ENCODE measurements at regions not wholly inside any gene's neighbourhood (a gene's known extent, or its start where the extent isn't known, plus 50 kb on each side); places are given as distances from the start of the nearest gene placed in this dataset.

DNA sequence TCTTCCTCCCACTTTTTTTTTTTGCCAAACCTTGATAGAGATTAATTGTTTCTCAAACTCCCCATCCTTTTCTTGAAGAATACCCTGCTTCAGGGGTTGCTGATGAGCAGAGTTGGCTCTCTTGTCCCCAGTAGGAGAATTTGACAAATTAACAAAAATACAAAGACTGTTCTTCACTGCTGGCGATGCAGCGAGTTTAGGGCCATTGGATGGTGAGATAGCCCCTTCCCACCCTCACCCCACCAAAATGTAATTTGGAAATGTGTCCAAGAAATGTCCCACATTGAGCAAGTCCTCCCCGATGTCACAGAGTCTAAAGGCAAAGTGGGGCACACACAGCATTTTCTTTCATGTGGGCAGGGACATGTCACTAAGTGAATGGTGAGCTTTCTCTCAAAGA lies 136.0 kb upstream of the RARB start:
- no peak for DNase-seq (ENCODE audit: low read depth)

DNA sequence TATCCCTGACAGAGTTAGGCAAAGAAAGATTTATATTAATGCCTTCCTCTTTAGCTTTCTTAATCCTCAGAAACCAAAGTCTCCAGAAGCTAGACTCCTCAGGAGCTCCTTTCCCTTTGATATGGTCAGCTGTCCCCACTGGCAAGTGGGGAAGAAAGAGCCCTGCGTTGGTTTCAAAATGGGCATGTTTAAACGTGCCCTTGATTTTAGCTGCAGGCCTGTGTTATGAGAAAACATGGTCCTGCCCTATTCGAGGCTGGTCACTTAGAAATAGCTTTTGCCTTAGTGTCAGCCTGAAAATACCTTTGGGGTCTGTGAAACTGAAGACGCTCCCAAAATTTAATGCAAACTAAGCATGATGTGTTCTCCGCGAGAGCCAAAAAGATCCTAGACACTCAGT lies 135.5 kb upstream of the RARB start:
- no peak for DNase-seq (ENCODE audit: low read depth)

- DNase-seq (ENCODE audit: low read depth) = no peak
Observed at GRCh38 chr3:25293736-25294135, 134.3 kb upstream of the RARB start.

GRCh38 chr3:25294169-25294805 lies 133.8 kb upstream of the RARB start:
- no peak for DNase-seq (ENCODE audit: low read depth)

- no peak for DNase-seq (ENCODE audit: low read depth)
Observed at GRCh38 chr3:25297667-25298585, 130.1 kb upstream of the RARB start.

DNA sequence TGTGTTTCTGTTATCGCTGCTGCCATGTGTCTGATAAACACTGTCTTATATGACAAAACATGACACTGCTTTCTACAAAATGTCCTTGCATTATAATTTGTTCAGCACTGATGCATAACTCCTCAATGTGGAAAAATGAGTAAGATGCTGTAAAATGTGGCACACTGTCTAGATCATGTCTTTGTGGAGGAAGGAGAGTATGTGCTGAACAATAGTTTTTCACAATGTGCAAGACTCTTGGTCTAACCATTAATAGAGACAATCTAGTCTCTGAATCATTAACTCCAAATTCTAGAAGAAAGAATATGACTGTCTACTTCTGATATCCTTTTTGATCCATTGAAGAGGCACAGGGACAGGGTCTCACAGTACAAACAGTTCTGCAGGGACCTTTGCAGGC lies 127.9 kb upstream of the RARB start:
- no peak for DNase-seq (ENCODE audit: low read depth)

GRCh38 chr3:25304916-25305315 lies 123.1 kb upstream of the RARB start:
- DNase-seq (ENCODE audit: low read depth) = no peak

DNA sequence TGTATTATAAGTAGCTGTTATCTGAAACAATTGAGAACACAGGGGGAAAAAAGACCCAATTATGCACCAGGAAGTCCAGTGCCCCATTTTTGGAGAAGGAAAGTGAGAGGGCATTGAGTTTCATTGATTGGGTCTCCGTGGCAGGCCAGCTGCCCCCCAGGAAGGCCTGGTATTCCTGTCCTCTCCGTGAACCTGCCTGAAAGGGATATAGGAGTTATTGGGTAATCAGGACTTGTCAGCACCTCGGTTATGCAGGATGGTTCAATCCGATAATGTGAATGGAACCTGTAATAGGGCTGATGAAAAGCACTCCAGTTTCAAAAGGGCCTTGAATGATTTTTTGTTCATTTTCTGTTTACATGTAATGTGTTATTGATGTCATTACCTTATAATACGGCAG lies 122.0 kb upstream of the RARB start:
- no peak for DNase-seq (ENCODE audit: low read depth)

DNA sequence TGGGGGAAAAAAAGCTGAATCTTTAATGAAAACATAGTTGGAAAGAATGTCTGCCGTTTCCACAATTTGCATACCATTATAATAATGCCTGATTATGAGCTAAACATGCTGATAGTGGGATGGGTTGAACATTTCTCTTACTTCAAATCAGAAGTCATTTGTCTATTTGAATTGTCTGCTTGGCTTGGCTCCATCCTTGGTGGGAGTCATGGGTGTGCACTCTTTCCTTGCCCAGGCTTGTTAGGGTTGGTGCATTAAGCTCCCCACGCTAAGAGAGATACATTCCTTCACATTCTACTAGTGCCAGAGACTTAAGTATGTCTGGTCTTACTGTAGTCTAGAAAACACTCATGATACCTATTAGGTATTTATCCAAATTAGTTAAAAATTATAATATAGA lies 121.4 kb upstream of the RARB start:
- no peak for DNase-seq (ENCODE audit: low read depth)

DNA sequence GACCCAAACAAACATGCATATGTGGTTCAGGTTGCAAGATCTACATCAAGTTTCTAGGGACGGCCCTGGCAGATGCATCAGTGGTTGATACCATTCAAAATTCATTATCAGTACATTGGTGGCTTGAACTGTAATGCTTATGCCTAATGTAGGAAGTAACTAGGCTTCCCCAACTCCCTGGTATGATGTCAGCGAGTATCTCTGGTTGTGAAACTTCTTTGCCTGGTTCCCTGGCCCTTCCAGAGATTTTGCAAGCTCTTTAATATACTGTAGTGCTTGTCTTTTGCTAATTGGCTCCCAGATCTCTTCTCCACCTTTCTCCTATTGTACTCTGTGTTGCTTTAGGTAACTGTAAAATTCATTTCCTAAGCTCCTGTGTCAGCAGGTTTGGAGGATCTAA lies 114.8 kb upstream of the RARB start:
- no peak for DNase-seq (ENCODE audit: low read depth)

DNA sequence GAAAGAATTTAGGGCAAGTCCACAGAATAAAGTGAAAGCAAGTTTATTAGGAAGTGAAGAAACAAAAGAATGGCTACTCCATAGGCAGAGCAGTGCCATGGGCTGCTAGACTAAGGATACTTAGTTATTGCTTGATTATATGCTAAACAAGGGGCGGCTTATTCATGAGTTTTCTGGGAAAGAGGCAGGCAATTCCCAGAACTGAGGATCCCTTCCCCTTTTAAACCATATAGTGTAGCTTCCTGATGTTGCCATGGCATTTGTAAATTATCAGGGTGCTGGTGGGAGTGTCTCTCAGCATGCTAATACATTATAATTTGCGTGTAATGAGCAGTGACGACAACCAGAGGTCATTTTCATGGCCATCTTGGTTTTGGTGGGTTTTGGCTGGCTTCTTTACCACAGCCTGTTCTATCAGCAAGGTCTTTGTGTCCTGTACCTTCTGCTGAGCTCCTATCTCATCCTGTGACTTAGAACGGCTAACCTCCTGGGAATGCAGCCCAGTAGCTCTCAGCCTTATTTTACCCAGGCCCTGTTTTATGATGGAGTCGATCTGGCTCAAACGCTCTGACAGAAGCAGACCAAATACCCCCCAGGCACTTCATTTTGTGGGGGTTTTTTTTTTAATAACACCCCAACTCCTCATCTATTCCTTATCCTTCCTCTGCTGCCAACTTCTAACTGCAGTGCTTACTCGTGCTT lies 103.0 kb upstream of the RARB start:
- no peak for DNase-seq (ENCODE audit: low read depth)

- no peak for DNase-seq (ENCODE audit: low read depth)
Observed at GRCh38 chr3:25335356-25335755, 92.7 kb upstream of the RARB start.

GRCh38 chr3:25338158-25338725 lies 89.8 kb upstream of the RARB start:
- no peak for DNase-seq (ENCODE audit: low read depth)

DNA sequence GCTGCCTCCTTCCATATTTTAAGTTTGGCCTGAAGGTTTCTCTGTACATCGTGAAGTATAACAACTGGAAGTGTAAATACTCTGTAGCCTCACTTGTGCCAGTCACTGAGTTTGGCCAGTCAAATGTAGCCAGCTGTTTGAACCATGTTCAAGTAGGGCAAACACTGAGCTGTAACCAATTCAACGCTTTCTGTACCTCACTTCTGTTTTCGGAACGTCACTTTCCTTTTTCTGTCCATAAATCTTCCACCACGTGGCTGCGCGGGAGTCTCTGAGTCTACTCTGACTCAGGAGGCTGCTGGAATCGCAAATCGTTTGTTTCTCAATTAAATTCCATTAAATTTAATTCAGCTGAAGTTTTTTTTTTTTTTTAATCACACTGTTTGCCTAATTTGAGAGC lies 88.8 kb upstream of the RARB start:
- no peak for DNase-seq (ENCODE audit: low read depth)

DNA sequence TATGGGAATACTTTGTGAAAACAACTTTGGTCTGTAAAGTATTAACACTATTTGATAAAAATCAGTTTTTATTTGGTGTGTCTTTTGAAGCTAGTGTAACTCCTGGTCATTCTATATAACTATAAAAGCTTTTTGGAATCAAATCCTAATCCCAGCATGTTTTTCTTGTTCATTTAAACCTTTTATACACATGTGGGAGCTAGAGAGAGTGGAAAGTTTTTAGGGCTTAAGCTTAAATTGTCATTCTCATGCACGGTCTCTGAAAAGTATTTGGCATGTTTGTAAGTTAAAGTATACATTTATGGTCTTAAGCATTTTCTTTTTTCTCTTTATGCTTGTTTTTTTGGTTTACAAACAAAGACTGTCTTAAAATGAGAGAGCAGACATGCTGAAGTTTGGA lies 83.4 kb upstream of the RARB start:
- DNase-seq (ENCODE audit: low read depth) = no peak

DNA sequence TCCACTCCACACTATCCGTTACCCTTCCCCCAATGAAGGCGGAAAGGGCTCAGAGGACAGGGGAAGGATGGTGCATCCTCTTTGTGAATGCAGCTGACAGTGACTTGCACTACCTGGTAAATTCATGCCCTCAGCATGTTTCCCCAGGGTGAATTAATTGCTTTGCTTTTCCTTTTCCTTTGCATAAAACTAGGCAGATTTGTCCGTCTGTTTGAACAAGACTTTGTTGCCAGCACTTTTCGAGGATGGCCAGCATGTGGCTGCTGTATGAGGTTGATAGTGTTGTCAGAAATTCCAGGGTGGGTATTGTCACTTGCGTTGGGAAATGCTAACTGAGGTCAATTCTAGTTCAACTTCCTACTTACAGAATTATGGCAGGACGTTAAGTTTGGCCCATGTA lies 79.0 kb upstream of the RARB start:
- DNase-seq (ENCODE audit: low read depth) = no peak

GRCh38 chr3:25349828-25350724 lies 78.0 kb upstream of the RARB start:
- no peak for DNase-seq (ENCODE audit: low read depth)

DNA sequence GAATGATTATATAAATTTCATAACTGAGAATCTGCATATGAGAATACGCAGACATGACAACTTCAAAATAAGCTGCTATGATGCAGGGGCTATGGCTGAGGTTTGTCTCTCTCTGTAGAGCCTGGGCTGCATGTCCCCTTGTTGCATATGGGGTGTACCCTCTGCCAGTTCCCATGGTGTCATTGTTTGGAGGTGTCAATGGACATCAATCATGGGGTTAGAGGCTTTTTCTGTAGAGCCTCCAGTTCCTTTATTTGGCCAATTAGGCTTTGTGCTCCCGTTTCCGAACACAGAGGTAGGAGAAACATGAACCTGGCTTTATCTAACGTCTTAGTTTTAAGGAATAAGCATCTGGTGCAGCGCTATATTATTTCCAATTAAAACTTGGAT lies 77.3 kb upstream of the RARB start:
- no peak for DNase-seq (ENCODE audit: low read depth)

GRCh38 chr3:25354071-25354470 lies 74.0 kb upstream of the RARB start:
- no peak for DNase-seq (ENCODE audit: low read depth)

- no peak for DNase-seq (ENCODE audit: low read depth)
Observed at GRCh38 chr3:25355034-25355885, 72.8 kb upstream of the RARB start.

- no peak for DNase-seq (ENCODE audit: low read depth)
Observed at GRCh38 chr3:25355998-25356397, 72.1 kb upstream of the RARB start.
